Bronchial epithelial cell (primary cell): ENCODE measurements at regions not wholly inside any gene's neighbourhood (a gene's known extent, or its start where the extent isn't known, plus 50 kb on each side); places are given as distances from the start of the nearest gene placed in this dataset.

ENCODE experiments used
- DNase-seq: peaks from one replicate; pipeline ENCODE4 v3.0.0-alpha.2; 2010; ENCODE audit warnings: low read depth
- FAIRE-seq: peaks from 2 replicates; lab custom pipeline; 2011; peaks lifted over from hg19 to GRCh38; lab: Jason Lieb, UNC
- H3K27me3 ChIP-seq: 2 replicates; pipeline ENCODE4 v1.5.1; 2011; ENCODE audit warnings: low read length; ENCODE audit not compliant: control insufficient read depth, insufficient read depth
- H3K36me3 ChIP-seq: 2 replicates; pipeline ENCODE4 v1.5.1; 2011; ENCODE audit warnings: low read length; ENCODE audit not compliant: control insufficient read depth, insufficient read depth
- H3K4me3 ChIP-seq: 2 replicates; pipeline ENCODE4 v1.5.1; 2011; ENCODE audit warnings: mild to moderate bottlenecking, low read depth, low read length, control low read depth
- TF ChIP-seq, protein P1 (sequence below): IDR thresholded peaks from 2 replicates; pipeline ENCODE4 v1.5.1; 2011; ENCODE audit warnings: mild to moderate bottlenecking, moderate library complexity, low read length, control low read depth, inconsistent platforms; ENCODE audit not compliant: insufficient read depth, severe bottlenecking

DNA sequence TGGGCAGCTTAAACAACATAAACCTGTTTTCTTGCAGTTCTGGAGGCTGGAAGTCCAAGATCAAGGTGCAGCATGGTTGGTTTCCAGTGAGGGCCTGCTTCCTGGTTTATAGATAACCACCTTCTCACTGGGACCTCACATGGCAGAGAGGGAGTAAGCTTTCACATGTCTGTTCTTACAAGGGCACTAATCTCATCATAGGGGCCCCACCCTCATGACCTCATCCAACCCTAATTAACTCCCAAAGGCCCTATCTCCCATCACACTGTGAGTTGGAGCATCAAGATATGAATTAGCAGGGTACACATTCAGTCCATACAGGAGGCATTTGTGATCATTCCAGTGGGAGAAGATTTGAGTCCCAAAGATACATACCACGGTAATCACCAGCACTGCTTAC lies 50.5 kb upstream of the GRIN2A start:
- no peak for DNase-seq
- H3K27me3 ChIP-seq, result no peaks in the 10 kb centered on the region

DNA sequence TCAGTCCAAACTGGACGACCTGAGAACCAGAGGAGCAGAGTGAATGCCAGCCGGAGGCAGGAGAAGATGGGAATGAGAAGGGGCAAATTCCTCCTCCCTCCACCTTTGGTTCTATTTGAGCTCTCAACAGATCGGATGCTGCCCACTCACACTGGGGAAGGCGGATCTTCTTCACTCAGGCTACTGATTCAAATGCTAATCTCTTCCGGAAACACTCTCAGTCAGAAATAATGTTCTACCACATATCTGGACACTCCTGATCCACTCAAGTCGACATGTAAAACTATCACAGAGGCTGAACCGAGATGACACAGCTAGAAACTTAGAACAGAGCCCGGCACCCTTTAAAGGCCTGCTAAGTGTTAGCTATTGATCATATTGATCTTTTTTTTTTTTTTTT lies 57.4 kb upstream of the GRIN2A start:
- DNase-seq, result no peak
- Histone ChIP-seq H3K4me3 (no peak overlapping the region), H3K27me3 (no peaks in the 10 kb centered on the region), H3K36me3 (no peaks in the 10 kb centered on the region)
- TF ChIP-seq, protein P1, sequence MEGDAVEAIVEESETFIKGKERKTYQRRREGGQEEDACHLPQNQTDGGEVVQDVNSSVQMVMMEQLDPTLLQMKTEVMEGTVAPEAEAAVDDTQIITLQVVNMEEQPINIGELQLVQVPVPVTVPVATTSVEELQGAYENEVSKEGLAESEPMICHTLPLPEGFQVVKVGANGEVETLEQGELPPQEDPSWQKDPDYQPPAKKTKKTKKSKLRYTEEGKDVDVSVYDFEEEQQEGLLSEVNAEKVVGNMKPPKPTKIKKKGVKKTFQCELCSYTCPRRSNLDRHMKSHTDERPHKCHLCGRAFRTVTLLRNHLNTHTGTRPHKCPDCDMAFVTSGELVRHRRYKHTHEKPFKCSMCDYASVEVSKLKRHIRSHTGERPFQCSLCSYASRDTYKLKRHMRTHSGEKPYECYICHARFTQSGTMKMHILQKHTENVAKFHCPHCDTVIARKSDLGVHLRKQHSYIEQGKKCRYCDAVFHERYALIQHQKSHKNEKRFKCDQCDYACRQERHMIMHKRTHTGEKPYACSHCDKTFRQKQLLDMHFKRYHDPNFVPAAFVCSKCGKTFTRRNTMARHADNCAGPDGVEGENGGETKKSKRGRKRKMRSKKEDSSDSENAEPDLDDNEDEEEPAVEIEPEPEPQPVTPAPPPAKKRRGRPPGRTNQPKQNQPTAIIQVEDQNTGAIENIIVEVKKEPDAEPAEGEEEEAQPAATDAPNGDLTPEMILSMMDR, result no peak
- no peak for FAIRE-seq

More for the DNA sequence above, 50.5 kb upstream of the GRIN2A start:
- Histone ChIP-seq H3K4me3 (no peak overlapping the region), H3K36me3 (no peaks in the 10 kb centered on the region)
- TF ChIP-seq, protein P1, result no peak
- no peak for FAIRE-seq

- no peak for DNase-seq
- H3K27me3 ChIP-seq, result no peaks in the 10 kb centered on the region
- FAIRE-seq, result no peak
- TF ChIP-seq, protein P1, result no peak
- no peaks in the 10 kb centered on the region for H3K36me3 ChIP-seq
- no peak overlapping the region for H3K4me3 ChIP-seq
Observed at GRCh38 chr16:10240854-10241613, 58.8 kb upstream of the GRIN2A start.

DNA sequence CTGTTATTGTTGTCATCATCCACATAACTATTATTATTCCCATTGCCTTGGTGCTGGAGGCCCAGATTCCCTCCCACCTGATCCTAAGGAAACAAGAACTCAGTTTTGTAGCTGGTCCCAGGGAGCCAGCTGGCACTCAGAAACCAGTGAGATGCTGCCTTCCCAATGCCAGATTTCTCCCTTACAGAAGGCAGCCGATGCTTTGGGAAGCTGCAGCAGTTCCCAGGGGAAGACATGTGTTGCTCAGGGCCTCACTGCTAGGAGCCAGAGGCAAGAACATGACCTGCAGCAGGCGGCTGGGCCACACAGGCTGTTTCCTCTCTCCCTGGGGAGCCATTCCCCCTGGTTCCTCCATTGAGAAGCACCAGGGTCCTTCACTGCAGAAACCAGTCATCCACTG lies 59.9 kb upstream of the GRIN2A start:
- no peaks in the 10 kb centered on the region for H3K27me3 ChIP-seq
- no peak for DNase-seq
- no peak for FAIRE-seq
- TF ChIP-seq, protein P1, result no peak
- no peaks in the 10 kb centered on the region for H3K36me3 ChIP-seq
- H3K4me3 ChIP-seq, result no peak overlapping the region

DNA sequence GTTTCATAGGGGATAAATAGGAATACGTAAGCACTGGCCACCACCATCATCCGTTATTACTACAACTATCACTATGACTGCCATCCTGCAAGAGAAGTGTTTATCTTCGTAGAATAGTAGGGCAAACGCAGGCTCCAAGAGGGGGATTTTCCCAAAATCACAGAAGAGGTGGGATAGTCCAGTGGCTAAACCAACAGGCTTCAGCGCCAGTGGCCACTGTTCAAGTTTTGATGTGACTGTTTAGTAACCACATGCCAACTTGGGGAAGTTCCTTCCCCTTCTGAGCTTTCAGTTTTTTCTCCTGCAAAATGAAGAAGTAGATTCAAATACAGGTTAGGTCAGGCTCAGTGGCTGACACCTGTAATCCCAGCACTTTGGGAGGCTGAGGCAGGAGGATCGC lies 60.7 kb upstream of the GRIN2A start:
- TF ChIP-seq, protein P1, result no peak
- FAIRE-seq, result no peak

DNA sequence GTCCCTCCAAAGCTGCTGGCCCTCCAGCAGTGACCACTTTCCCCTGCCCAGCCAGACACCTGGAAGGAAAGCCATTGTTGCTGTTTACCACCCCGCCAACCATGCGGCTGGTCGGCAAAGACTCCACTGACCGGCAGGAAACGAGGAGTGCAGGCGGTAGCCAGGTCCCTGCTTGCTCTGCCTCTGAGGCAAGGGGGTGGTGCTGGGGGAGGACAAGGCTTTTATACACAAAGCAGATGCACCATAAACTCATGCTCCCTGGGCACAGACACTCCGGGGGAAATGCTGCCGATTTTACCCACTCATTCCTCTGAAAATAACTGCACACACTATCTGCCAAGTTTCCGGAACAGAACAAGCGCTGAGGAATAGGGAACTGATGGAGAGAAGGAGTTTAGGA lies 62.8 kb upstream of the GRIN2A start:
- FAIRE-seq, result no peak
- TF ChIP-seq, protein P1, result no peak
- DNase-seq, result no peak
- H3K4me3 ChIP-seq, result no peak overlapping the region
- H3K36me3 ChIP-seq, result no peaks in the 10 kb centered on the region
- H3K27me3 ChIP-seq, result no peaks in the 10 kb centered on the region

More for the DNA sequence above, 60.7 kb upstream of the GRIN2A start:
- Histone ChIP-seq H3K27me3 (no peaks in the 10 kb centered on the region), H3K4me3 (no peak overlapping the region), H3K36me3 (no peaks in the 10 kb centered on the region)
- DNase-seq, result no peak
